ENCODE measurements at regions not wholly inside any gene's neighbourhood (a gene's known extent, or its start where the extent isn't known, plus 50 kb on each side); places are given as distances from the start of the nearest gene placed in this dataset.

DNA sequence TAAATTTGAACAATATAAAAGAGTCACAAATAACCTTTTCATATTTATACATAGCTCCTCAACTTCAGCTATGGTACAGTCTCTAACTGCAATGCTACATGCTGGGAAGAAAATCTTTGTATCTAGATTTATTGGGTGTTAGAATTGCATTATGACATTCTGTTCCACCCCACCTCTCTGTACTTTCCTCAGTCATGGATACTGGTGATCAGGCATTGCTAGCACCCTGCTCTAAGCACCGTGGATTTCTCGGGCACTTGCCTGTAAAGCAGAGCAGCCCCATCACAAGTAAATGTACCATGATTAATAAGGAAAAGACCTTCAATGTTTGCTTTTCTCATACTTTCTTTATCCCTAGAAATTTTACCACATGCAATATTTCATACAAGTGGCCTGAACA lies 1028.9 kb upstream of the INTU start:
- no peak overlapping the region for H3K9ac ChIP-seq (ENCODE audit: low read depth in 1 of 2, low read length in 2 of 2)
- H3K4me1 ChIP-seq (ENCODE audit: control insufficient read depth in 4 of 4, insufficient read depth in 4 of 4, low read length in 3 of 4), result no peaks in the 10 kb centered on the region
- no peaks in the 10 kb centered on the region for H3K27me3 ChIP-seq (ENCODE audit: control insufficient read depth in 4 of 4, insufficient read depth in 4 of 4, low read length in 3 of 4)
- no peak overlapping the region for H3K4me3 ChIP-seq (ENCODE audit: low read depth in 1 of 3, low read length in 3 of 3)
- no peak for DNase-seq (ENCODE audit: low spot score)
- no peaks in the 10 kb centered on the region for H3K9me3 ChIP-seq (ENCODE audit: control insufficient read depth in 4 of 4, low read length in 3 of 4)
- TF ChIP-seq, protein P1, sequence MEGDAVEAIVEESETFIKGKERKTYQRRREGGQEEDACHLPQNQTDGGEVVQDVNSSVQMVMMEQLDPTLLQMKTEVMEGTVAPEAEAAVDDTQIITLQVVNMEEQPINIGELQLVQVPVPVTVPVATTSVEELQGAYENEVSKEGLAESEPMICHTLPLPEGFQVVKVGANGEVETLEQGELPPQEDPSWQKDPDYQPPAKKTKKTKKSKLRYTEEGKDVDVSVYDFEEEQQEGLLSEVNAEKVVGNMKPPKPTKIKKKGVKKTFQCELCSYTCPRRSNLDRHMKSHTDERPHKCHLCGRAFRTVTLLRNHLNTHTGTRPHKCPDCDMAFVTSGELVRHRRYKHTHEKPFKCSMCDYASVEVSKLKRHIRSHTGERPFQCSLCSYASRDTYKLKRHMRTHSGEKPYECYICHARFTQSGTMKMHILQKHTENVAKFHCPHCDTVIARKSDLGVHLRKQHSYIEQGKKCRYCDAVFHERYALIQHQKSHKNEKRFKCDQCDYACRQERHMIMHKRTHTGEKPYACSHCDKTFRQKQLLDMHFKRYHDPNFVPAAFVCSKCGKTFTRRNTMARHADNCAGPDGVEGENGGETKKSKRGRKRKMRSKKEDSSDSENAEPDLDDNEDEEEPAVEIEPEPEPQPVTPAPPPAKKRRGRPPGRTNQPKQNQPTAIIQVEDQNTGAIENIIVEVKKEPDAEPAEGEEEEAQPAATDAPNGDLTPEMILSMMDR (IDR thresholded peaks at IDR 0.05; ENCODE audit: low read depth, low read length, missing input control), result no peak
- TF ChIP-seq, protein P2, sequence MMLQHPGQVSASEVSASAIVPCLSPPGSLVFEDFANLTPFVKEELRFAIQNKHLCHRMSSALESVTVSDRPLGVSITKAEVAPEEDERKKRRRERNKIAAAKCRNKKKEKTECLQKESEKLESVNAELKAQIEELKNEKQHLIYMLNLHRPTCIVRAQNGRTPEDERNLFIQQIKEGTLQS (IDR thresholded peaks at IDR 0.05), result no peak
- TF ChIP-seq EGR1 (IDR thresholded peaks at IDR 0.05; ENCODE audit: low read depth in 2 of 2), result no peak
- 78% methylated on average over 2 of the region's 2 CpGs for WGBS
- H3K27ac ChIP-seq (ENCODE audit: low read depth in 1 of 2, low read length in 2 of 2), result no peak overlapping the region
- H3K36me3 ChIP-seq (ENCODE audit: control insufficient read depth in 4 of 4, insufficient read depth in 3 of 4, low read depth in 1 of 4, low read length in 3 of 4), result no peaks in the 10 kb centered on the region

DNA sequence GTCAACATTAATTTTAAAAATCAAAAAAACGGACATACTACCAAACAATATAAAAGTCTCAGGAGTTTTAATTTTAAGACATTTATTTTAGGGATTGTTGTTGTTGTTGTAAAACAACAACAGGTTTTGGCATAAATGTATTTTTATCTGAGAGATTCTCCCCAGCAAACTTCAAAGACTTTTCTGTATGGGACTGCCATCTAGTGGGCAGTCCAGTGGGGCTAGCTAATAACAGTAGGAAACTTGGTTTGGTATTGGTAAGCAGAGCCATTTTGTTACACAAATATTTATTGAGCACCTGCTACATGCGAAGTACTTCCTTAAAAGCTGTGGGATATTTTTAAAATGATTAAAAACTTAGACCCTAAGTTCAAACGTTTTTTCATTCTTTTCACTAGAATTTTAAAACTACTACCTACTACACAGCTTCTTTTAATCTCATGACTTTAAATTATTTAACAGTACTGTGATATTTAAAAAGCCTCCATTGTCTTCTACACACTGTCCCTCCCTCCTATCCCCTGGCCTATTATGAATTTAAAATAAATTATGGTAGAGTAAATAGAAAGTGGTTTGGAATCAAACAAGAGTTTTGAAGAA lies 1028.4 kb upstream of the INTU start:
- Histone ChIP-seq H3K27ac (ENCODE audit: low read depth in 1 of 2, low read length in 2 of 2) (no peak overlapping the region), H3K9ac (ENCODE audit: low read depth in 1 of 2, low read length in 2 of 2) (no peak overlapping the region), H3K27me3 (ENCODE audit: control insufficient read depth in 4 of 4, insufficient read depth in 4 of 4, low read length in 3 of 4) (no peaks in the 10 kb centered on the region), H3K9me3 (ENCODE audit: control insufficient read depth in 4 of 4, low read length in 3 of 4) (no peaks in the 10 kb centered on the region), H3K4me1 (ENCODE audit: control insufficient read depth in 4 of 4, insufficient read depth in 4 of 4, low read length in 3 of 4) (no peaks in the 10 kb centered on the region), H3K4me3 (ENCODE audit: low read depth in 1 of 3, low read length in 3 of 3) (no peak overlapping the region), H3K36me3 (ENCODE audit: control insufficient read depth in 4 of 4, insufficient read depth in 3 of 4, low read depth in 1 of 4, low read length in 3 of 4) (no peaks in the 10 kb centered on the region)
- DNase-seq (ENCODE audit: low spot score), result no peak
- TF ChIP-seq RAD21 (IDR thresholded peaks at IDR 0.05), result peak; percentile 53 to 64
- TF ChIP-seq, protein P2 (IDR thresholded peaks at IDR 0.05), result no peak
- TF ChIP-seq, protein P1 (IDR thresholded peaks at IDR 0.05; ENCODE audit: low read depth, low read length, missing input control), result peak; percentile 34
- WGBS, result 21% methylated on average over 3 of the region's 3 CpGs

DNA sequence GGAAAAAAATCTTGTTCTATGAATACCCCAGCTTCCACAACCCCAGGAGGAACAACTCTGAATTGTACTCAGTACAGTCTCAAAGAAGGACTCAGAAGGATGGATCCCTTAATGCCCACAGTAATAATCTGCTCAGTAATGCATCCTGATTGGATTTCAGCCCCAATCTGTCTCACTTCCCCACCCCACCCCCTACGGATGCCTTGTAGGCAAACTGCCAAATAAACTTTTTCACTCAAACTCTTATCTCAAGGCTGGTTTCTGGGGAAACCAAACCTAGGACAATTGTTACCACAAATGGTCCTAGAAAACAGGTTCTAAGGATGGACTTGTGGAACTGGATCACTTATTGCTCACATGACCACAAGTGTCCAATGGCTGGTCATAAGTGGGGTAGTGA lies 1021.8 kb upstream of the INTU start:
- whole genome bisulfite sequencing, result 47% methylated on average over 1 of the region's 1 CpG
- no peak overlapping the region for H3K4me3 ChIP-seq (ENCODE audit: low read depth in 1 of 3, low read length in 3 of 3)
- peaks cover 0 to 2% (median 0%) of the 10 kb centered on the region in 4 donors for H3K27me3 ChIP-seq (ENCODE audit: control insufficient read depth in 4 of 4, insufficient read depth in 4 of 4, low read length in 3 of 4)
- DNase-seq (ENCODE audit: low spot score), result no peak
- H3K9me3 ChIP-seq (ENCODE audit: control insufficient read depth in 4 of 4, low read length in 3 of 4), result no peaks in the 10 kb centered on the region
- no peaks in the 10 kb centered on the region for H3K36me3 ChIP-seq (ENCODE audit: control insufficient read depth in 4 of 4, insufficient read depth in 3 of 4, low read depth in 1 of 4, low read length in 3 of 4)
- TF ChIP-seq FOXA1 (IDR thresholded peaks at IDR 0.05) (no peak), FOXA2 (IDR thresholded peaks at IDR 0.05) (no peak), RAD21 (IDR thresholded peaks at IDR 0.05) (no peak), YY1 (IDR thresholded peaks at IDR 0.05) (no peak), EGR1 (IDR thresholded peaks at IDR 0.05; ENCODE audit: low read depth in 2 of 2) (no peak), SP1 (IDR thresholded peaks at IDR 0.05) (no peak), TAF1 (conservative IDR thresholded peaks at IDR 0.05) (no peak), HNF4G (IDR thresholded peaks at IDR 0.05) (no peak), GABPA (IDR thresholded peaks at IDR 0.05 in 1 of 2, conservative IDR thresholded peaks at IDR 0.05 in 1 of 2) (no peak), NR2F2 (IDR thresholded peaks at IDR 0.05) (no peak)
- TF ChIP-seq, protein P1 (IDR thresholded peaks at IDR 0.05; ENCODE audit: low read depth, low read length, missing input control), result no peak
- TF ChIP-seq, protein P3, sequence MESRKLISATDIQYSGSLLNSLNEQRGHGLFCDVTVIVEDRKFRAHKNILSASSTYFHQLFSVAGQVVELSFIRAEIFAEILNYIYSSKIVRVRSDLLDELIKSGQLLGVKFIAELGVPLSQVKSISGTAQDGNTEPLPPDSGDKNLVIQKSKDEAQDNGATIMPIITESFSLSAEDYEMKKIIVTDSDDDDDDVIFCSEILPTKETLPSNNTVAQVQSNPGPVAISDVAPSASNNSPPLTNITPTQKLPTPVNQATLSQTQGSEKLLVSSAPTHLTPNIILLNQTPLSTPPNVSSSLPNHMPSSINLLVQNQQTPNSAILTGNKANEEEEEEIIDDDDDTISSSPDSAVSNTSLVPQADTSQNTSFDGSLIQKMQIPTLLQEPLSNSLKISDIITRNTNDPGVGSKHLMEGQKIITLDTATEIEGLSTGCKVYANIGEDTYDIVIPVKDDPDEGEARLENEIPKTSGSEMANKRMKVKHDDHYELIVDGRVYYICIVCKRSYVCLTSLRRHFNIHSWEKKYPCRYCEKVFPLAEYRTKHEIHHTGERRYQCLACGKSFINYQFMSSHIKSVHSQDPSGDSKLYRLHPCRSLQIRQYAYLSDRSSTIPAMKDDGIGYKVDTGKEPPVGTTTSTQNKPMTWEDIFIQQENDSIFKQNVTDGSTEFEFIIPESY (IDR thresholded peaks at IDR 0.05), result no peak
- no peaks in the 10 kb centered on the region for H3K4me1 ChIP-seq (ENCODE audit: control insufficient read depth in 4 of 4, insufficient read depth in 4 of 4, low read length in 3 of 4)
- H3K9ac ChIP-seq (ENCODE audit: low read depth in 1 of 2, low read length in 2 of 2), result no peak overlapping the region
- H3K27ac ChIP-seq (ENCODE audit: low read depth in 1 of 2, low read length in 2 of 2), result no peak overlapping the region
